ENCODE measurements at regions not wholly inside any gene's neighbourhood (a gene's known extent, or its start where the extent isn't known, plus 50 kb on each side); places are given as distances from the start of the nearest gene placed in this dataset.
"Not testable (repeated sequence)": the region's sequence is repeated elsewhere in the genome, so short reads cannot be mapped to it uniquely, and the experiment has no call there.

GRCh38 chr17:26936645-26937044 is 357.3 kb upstream of the WSB1 start:
- H3K4me1 ChIP-seq (ENCODE audit: control insufficient read depth, insufficient read depth, low read length, unreplicated experiment); H3K27ac ChIP-seq (ENCODE audit: low read depth, low read length); H3K4me3 ChIP-seq (ENCODE audit: low read depth, low read length); H3K27me3 ChIP-seq (ENCODE audit: insufficient read depth, low read length); H3K79me2 ChIP-seq (ENCODE audit: control insufficient read depth, insufficient read depth, low read length, unreplicated experiment); H2AFZ ChIP-seq (ENCODE audit: low read length, unreplicated experiment); H3K36me3 ChIP-seq (ENCODE audit: insufficient read depth, low read length): not testable (repeated sequence)

- H3K79me2 ChIP-seq (ENCODE audit: control insufficient read depth, insufficient read depth, low read length, unreplicated experiment); H3K4me1 ChIP-seq (ENCODE audit: control insufficient read depth, insufficient read depth, low read length, unreplicated experiment); H3K36me3 ChIP-seq (ENCODE audit: insufficient read depth, low read length); H3K27me3 ChIP-seq (ENCODE audit: insufficient read depth, low read length); H3K27ac ChIP-seq (ENCODE audit: low read depth, low read length); H3K4me3 ChIP-seq (ENCODE audit: low read depth, low read length); H2AFZ ChIP-seq (ENCODE audit: low read length, unreplicated experiment): not testable (repeated sequence)
Observed at GRCh38 chr17:26937750-26938322, 356.1 kb upstream of the WSB1 start.

- not testable (repeated sequence) for H3K27me3 ChIP-seq (ENCODE audit: insufficient read depth, low read length); H3K36me3 ChIP-seq (ENCODE audit: insufficient read depth, low read length); H3K27ac ChIP-seq (ENCODE audit: low read depth, low read length); H3K79me2 ChIP-seq (ENCODE audit: control insufficient read depth, insufficient read depth, low read length, unreplicated experiment); H3K4me3 ChIP-seq (ENCODE audit: low read depth, low read length); H2AFZ ChIP-seq (ENCODE audit: low read length, unreplicated experiment); H3K4me1 ChIP-seq (ENCODE audit: control insufficient read depth, insufficient read depth, low read length, unreplicated experiment)
Observed at GRCh38 chr17:26939755-26940154, 354.2 kb upstream of the WSB1 start.

- not testable (repeated sequence) for H3K79me2 ChIP-seq (ENCODE audit: control insufficient read depth, insufficient read depth, low read length, unreplicated experiment); H3K27me3 ChIP-seq (ENCODE audit: insufficient read depth, low read length); H3K36me3 ChIP-seq (ENCODE audit: insufficient read depth, low read length); H3K27ac ChIP-seq (ENCODE audit: low read depth, low read length); H3K4me1 ChIP-seq (ENCODE audit: control insufficient read depth, insufficient read depth, low read length, unreplicated experiment); H3K4me3 ChIP-seq (ENCODE audit: low read depth, low read length); H2AFZ ChIP-seq (ENCODE audit: low read length, unreplicated experiment)
Observed at GRCh38 chr17:26940587-26940986, 353.3 kb upstream of the WSB1 start.

GRCh38 chr17:26962255-26963162 is 331.4 kb upstream of the WSB1 start:
- Histone ChIP-seq H3K4me3 (ENCODE audit: low read depth, low read length) (no peak overlapping the region), H3K79me2 (ENCODE audit: control insufficient read depth, insufficient read depth, low read length, unreplicated experiment) (no peaks in the 10 kb centered on the region)

GRCh38 chr17:26963163-26963503 is 330.8 kb upstream of the WSB1 start:
- Histone ChIP-seq H3K27me3 (ENCODE audit: insufficient read depth, low read length) (peaks cover 3% of the 10 kb centered on the region; the same call in 1 of the 2 replicates), H2AFZ (ENCODE audit: low read length, unreplicated experiment) (no peak overlapping the region), H3K27ac (ENCODE audit: low read depth, low read length) (no peak overlapping the region)

More at GRCh38 chr17:26962255-26963162, 331.4 kb upstream of the WSB1 start:
- Histone ChIP-seq H3K27ac (ENCODE audit: low read depth, low read length) (no peak overlapping the region), H2AFZ (ENCODE audit: low read length, unreplicated experiment) (no peak overlapping the region), H3K4me1 (ENCODE audit: control insufficient read depth, insufficient read depth, low read length, unreplicated experiment) (no peaks in the 10 kb centered on the region), H3K27me3 (ENCODE audit: insufficient read depth, low read length) (peaks cover 3% of the 10 kb centered on the region; the same call in 1 of the 2 replicates), H3K36me3 (ENCODE audit: insufficient read depth, low read length) (no peaks in the 10 kb centered on the region)

GRCh38 chr17:26965898-26966624 is 327.9 kb upstream of the WSB1 start:
- not testable (repeated sequence) for H3K79me2 ChIP-seq (ENCODE audit: control insufficient read depth, insufficient read depth, low read length, unreplicated experiment); H3K4me1 ChIP-seq (ENCODE audit: control insufficient read depth, insufficient read depth, low read length, unreplicated experiment); H3K27me3 ChIP-seq (ENCODE audit: insufficient read depth, low read length); H3K36me3 ChIP-seq (ENCODE audit: insufficient read depth, low read length); H3K27ac ChIP-seq (ENCODE audit: low read depth, low read length); H3K4me3 ChIP-seq (ENCODE audit: low read depth, low read length); H2AFZ ChIP-seq (ENCODE audit: low read length, unreplicated experiment)

More at GRCh38 chr17:26963163-26963503, 330.8 kb upstream of the WSB1 start:
- Histone ChIP-seq H3K4me1 (ENCODE audit: control insufficient read depth, insufficient read depth, low read length, unreplicated experiment) (no peaks in the 10 kb centered on the region), H3K4me3 (ENCODE audit: low read depth, low read length) (no peak overlapping the region), H3K36me3 (ENCODE audit: insufficient read depth, low read length) (no peaks in the 10 kb centered on the region), H3K79me2 (ENCODE audit: control insufficient read depth, insufficient read depth, low read length, unreplicated experiment) (no peaks in the 10 kb centered on the region)

- not testable (repeated sequence) for H3K4me1 ChIP-seq (ENCODE audit: control insufficient read depth, insufficient read depth, low read length, unreplicated experiment); H3K79me2 ChIP-seq (ENCODE audit: control insufficient read depth, insufficient read depth, low read length, unreplicated experiment); H2AFZ ChIP-seq (ENCODE audit: low read length, unreplicated experiment); H3K36me3 ChIP-seq (ENCODE audit: insufficient read depth, low read length); H3K4me3 ChIP-seq (ENCODE audit: low read depth, low read length); H3K27ac ChIP-seq (ENCODE audit: low read depth, low read length); H3K27me3 ChIP-seq (ENCODE audit: insufficient read depth, low read length)
Observed at GRCh38 chr17:26966625-26967179, 327.2 kb upstream of the WSB1 start.

- H3K4me3 ChIP-seq (ENCODE audit: low read depth, low read length); H3K27ac ChIP-seq (ENCODE audit: low read depth, low read length); H3K4me1 ChIP-seq (ENCODE audit: control insufficient read depth, insufficient read depth, low read length, unreplicated experiment); H3K79me2 ChIP-seq (ENCODE audit: control insufficient read depth, insufficient read depth, low read length, unreplicated experiment); H3K36me3 ChIP-seq (ENCODE audit: insufficient read depth, low read length); H2AFZ ChIP-seq (ENCODE audit: low read length, unreplicated experiment); H3K27me3 ChIP-seq (ENCODE audit: insufficient read depth, low read length): not testable (repeated sequence)
Observed at GRCh38 chr17:26981845-26982425, 312.0 kb upstream of the WSB1 start.

GRCh38 chr17:26982563-26982962 is 311.4 kb upstream of the WSB1 start:
- H3K4me3 ChIP-seq (ENCODE audit: low read depth, low read length); H3K27ac ChIP-seq (ENCODE audit: low read depth, low read length); H3K79me2 ChIP-seq (ENCODE audit: control insufficient read depth, insufficient read depth, low read length, unreplicated experiment); H3K36me3 ChIP-seq (ENCODE audit: insufficient read depth, low read length); H3K4me1 ChIP-seq (ENCODE audit: control insufficient read depth, insufficient read depth, low read length, unreplicated experiment); H2AFZ ChIP-seq (ENCODE audit: low read length, unreplicated experiment); H3K27me3 ChIP-seq (ENCODE audit: insufficient read depth, low read length): not testable (repeated sequence)

Measured in ACC112 (cell line).